DND-41 (cell line): ENCODE measurements at regions not wholly inside any gene's neighbourhood (a gene's known extent, or its start where the extent isn't known, plus 50 kb on each side); places are given as distances from the start of the nearest gene placed in this dataset.

Experiments
- ATAC-seq: fragments of 200-7000 bp; cut with Tn5 transposase; 3 replicates; pipeline ENCODE4 v1.9.1; 2021; ENCODE audit warnings: low read depth; ENCODE audit not compliant: insufficient read depth
- DNase-seq: peaks from one replicate; pipeline ENCODE4 v3.0.0-alpha.2; 2020
- H2AFZ ChIP-seq: 2 replicates; pipeline ENCODE4 v1.6.0; 2012; ENCODE audit warnings: low read depth, low read length
- H3K27ac ChIP-seq: 2 replicates; pipeline ENCODE4 v1.5.1; 2012; ENCODE audit warnings: low read length, inconsistent platforms
- H3K27me3 ChIP-seq: fragments of 200-600 bp; sonication (generic); 2 replicates; pipeline ENCODE4 v1.6.0; 2012; ENCODE audit warnings: low read length, mild to moderate bottlenecking, inconsistent platforms; ENCODE audit not compliant: insufficient read depth, poor library complexity
- H3K36me3 ChIP-seq: 2 replicates; pipeline ENCODE4 v1.5.1; 2012; ENCODE audit warnings: low read length, inconsistent platforms; ENCODE audit not compliant: insufficient read depth
- H3K4me1 ChIP-seq: 2 replicates; pipeline ENCODE4 v1.5.1; 2012; ENCODE audit warnings: mild to moderate bottlenecking, low read length; ENCODE audit not compliant: insufficient read depth
- H3K4me2 ChIP-seq: 2 replicates; pipeline ENCODE4 v1.6.0; 2012; ENCODE audit warnings: mild to moderate bottlenecking, moderate library complexity, low read length, inconsistent platforms; ENCODE audit not compliant: insufficient read depth
- H3K4me3 ChIP-seq, 2 experiments: fragments of 200-600 bp in 1 of 2; shearing (Covaris generic) in 1 of 2; 2 replicates each; pipeline ENCODE4 v1.5.1; 2012 to 2016; ENCODE audit warnings: inconsistent platforms in 2 of 2, low read length in 2 of 2, mild to moderate bottlenecking in 2 of 2, low read depth in 1 of 2, moderate library complexity in 1 of 2
- H3K79me2 ChIP-seq: 2 replicates; pipeline ENCODE4 v1.6.0; 2012; ENCODE audit warnings: low read length, inconsistent platforms; ENCODE audit not compliant: insufficient read depth
- H3K9ac ChIP-seq: 2 replicates; pipeline ENCODE4 v1.6.0; 2012; ENCODE audit warnings: low read depth, mild to moderate bottlenecking, inconsistent platforms, low read length, moderate library complexity
- H3K9me3 ChIP-seq: 2 replicates; pipeline ENCODE4 v1.5.1; 2012; ENCODE audit warnings: low read length, moderate library complexity, mild to moderate bottlenecking, inconsistent platforms; ENCODE audit not compliant: insufficient read depth, severe bottlenecking
- H4K20me1 ChIP-seq: 2 replicates; pipeline ENCODE4 v1.6.0; 2012; ENCODE audit warnings: low read length; ENCODE audit not compliant: insufficient read depth
- CTCF ChIP-seq: IDR thresholded peaks from 2 replicates; pipeline ENCODE4 v1.5.1; 2012; ENCODE audit warnings: borderline replicate concordance, low read length, moderate library complexity, mild to moderate bottlenecking; ENCODE audit not compliant: poor library complexity, severe bottlenecking; ENCODE audit errors: extremely low read depth
- EZH2 ChIP-seq: IDR thresholded peaks from 3 replicates; pipeline ENCODE4 v1.6.1; 2012; ENCODE audit warnings: borderline replicate concordance, low read depth, mild to moderate bottlenecking, moderate library complexity, low read length, inconsistent platforms; ENCODE audit not compliant: severe bottlenecking

- Histone ChIP-seq H3K27me3 (peaks cover 3% of the 10 kb centered on the region), H3K27ac (no peak overlapping the region), H4K20me1 (no peaks in the 10 kb centered on the region), H3K36me3 (no peaks in the 10 kb centered on the region), H3K4me2 (no peak overlapping the region), H3K9ac (no peak overlapping the region), H3K9me3 (no peaks in the 10 kb centered on the region), H3K79me2 (no peaks in the 10 kb centered on the region), H3K4me3 (no peak overlapping the region), H3K4me1 (peaks cover 7% of the 10 kb centered on the region), H2AFZ (no peak overlapping the region)
- ATAC-seq: no peak
- no peak for TF ChIP-seq CTCF
- no peak for DNase-seq
Measured at GRCh38 chr15:98422130-98422478, 226.2 kb upstream of the IGF1R start.

DNA sequence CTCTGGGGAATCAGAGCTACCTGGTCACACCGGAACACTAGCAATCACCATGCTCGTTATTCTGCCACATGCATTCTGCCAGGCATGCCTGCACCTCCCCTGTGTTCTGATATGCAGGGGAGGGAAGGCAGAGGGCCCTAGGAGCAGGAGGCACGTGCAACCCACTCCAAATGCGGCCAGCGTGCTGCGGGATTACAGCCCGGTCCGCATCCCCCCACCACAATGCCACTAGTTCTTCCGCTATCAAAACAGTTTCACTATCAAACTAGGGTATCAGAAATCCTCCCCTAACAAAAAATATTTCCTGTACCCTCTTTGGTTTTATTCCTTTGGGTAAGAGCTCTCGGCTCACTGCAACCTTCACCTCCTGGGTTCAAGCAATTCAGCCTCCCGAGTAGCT, 223.2 kb upstream of the IGF1R start:
- no peak overlapping the region for H3K4me2 ChIP-seq
- H3K36me3 ChIP-seq: no peaks in the 10 kb centered on the region
- no peak for TF ChIP-seq EZH2
- no peak for TF ChIP-seq CTCF
- ATAC-seq: no peak
- no peak overlapping the region for H3K4me3 ChIP-seq
- H3K9ac ChIP-seq: no peak overlapping the region
- no peaks in the 10 kb centered on the region for H3K79me2 ChIP-seq
- no peaks in the 10 kb centered on the region for H3K9me3 ChIP-seq
- no peaks in the 10 kb centered on the region for H4K20me1 ChIP-seq
- no peak overlapping the region for H2AFZ ChIP-seq
- no peak for DNase-seq
- H3K4me1 ChIP-seq: peaks cover 7% of the 10 kb centered on the region
- H3K27me3 ChIP-seq: peaks cover 3% of the 10 kb centered on the region
- no peak overlapping the region for H3K27ac ChIP-seq

- no peak overlapping the region for H3K9ac ChIP-seq
- H3K36me3 ChIP-seq: no peaks in the 10 kb centered on the region
- no peak for TF ChIP-seq CTCF
- TF ChIP-seq EZH2: no peak
- no peaks in the 10 kb centered on the region for H4K20me1 ChIP-seq
- DNase-seq (no peak), ATAC-seq (no peak)
- no peaks in the 10 kb centered on the region for H3K79me2 ChIP-seq
- no peak overlapping the region for H2AFZ ChIP-seq
- no peak overlapping the region for H3K27ac ChIP-seq
- H3K27me3 ChIP-seq: no peaks in the 10 kb centered on the region
- H3K4me3 ChIP-seq: no peak overlapping the region
- no peak overlapping the region for H3K4me2 ChIP-seq
- no peaks in the 10 kb centered on the region for H3K4me1 ChIP-seq
- no peaks in the 10 kb centered on the region for H3K9me3 ChIP-seq
Measured at GRCh38 chr15:98427321-98427720, 221.0 kb upstream of the IGF1R start.
